ENCODE measurements at regions not wholly inside any gene's neighbourhood (a gene's known extent, or its start where the extent isn't known, plus 50 kb on each side); places are given as distances from the start of the nearest gene placed in this dataset.

DNA sequence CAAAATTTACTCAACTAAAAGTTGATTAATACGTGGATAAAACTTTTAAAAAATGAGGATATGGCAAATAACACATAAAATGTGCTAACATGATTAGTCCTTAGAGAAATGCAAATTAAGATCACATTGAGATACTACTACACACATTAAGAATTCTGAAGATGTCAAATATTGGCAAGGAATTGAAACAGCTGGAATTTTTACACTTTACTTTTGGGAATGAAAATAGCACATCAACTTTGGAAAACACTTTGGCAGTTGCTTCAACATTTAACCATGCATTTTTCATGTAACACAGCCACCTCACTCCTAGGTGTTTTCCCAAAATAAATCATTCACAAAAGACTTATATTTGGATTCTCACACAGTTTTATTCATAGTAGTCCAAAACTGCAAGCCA is 687.9 kb upstream of the SETBP1 start:
- no peak overlapping the region for H4K8ac ChIP-seq (ENCODE audit: low read length)
- no peaks in the 10 kb centered on the region for H3K79me1 ChIP-seq (replicated peaks; ENCODE audit: low read length, poor library complexity, severe bottlenecking)
- no peak overlapping the region for H3K14ac ChIP-seq (ENCODE audit: low read length in 2 of 2)
- no peak overlapping the region for H2BK12ac ChIP-seq (ENCODE audit: low read length in 2 of 2)
- no peak overlapping the region for H2AFZ ChIP-seq (ENCODE audit: low read depth, low read length)
- no peak overlapping the region for H3K4me3 ChIP-seq (ENCODE audit: insufficient read depth in 1 of 2, low read depth in 1 of 2, low read length in 2 of 2)
- no peak for DNase-seq
- no peak overlapping the region for H3K18ac ChIP-seq (ENCODE audit: low read depth in 1 of 2, low read length in 2 of 2)
- WGBS = no CpG with 5 or more reads among the region's 1 CpG
- no peak overlapping the region for H4K91ac ChIP-seq (ENCODE audit: low read length)
- H3K4me1 ChIP-seq (ENCODE audit: control insufficient read depth, insufficient read depth, low read depth, low read length) = no peaks in the 10 kb centered on the region
- H2BK120ac ChIP-seq (ENCODE audit: low read depth, low read length) = no peak overlapping the region
- no peak overlapping the region for H3K4me2 ChIP-seq (ENCODE audit: low read length, poor library complexity, severe bottlenecking)
- no peak overlapping the region for H2BK5ac ChIP-seq (ENCODE audit: low read depth, low read length, poor library complexity, severe bottlenecking)
- no peak overlapping the region for H2AK5ac ChIP-seq (ENCODE audit: low read length, severe bottlenecking)
- H3K23ac ChIP-seq (ENCODE audit: low read length in 2 of 2) = no peak overlapping the region
- H2BK15ac ChIP-seq (ENCODE audit: low read depth, poor library complexity, severe bottlenecking) = no peak overlapping the region
- H3K9me3 ChIP-seq (ENCODE audit: control insufficient read depth, low read length) = no peaks in the 10 kb centered on the region
- no peaks in the 10 kb centered on the region for H3K27me3 ChIP-seq (ENCODE audit: control insufficient read depth in 1 of 2, insufficient read depth in 1 of 2, low read length in 2 of 2)
- H3K4ac ChIP-seq (ENCODE audit: low read depth in 1 of 2, low read length in 2 of 2) = no peak overlapping the region
- H3K9ac ChIP-seq (ENCODE audit: low read length) = no peak overlapping the region
- no peak overlapping the region for H3K27ac ChIP-seq (ENCODE audit: low read length, poor library complexity, severe bottlenecking)
- no peaks in the 10 kb centered on the region for H3K36me3 ChIP-seq (ENCODE audit: control insufficient read depth in 1 of 2, insufficient read depth in 2 of 2, low read depth in 1 of 2, low read length in 2 of 2)

DNA sequence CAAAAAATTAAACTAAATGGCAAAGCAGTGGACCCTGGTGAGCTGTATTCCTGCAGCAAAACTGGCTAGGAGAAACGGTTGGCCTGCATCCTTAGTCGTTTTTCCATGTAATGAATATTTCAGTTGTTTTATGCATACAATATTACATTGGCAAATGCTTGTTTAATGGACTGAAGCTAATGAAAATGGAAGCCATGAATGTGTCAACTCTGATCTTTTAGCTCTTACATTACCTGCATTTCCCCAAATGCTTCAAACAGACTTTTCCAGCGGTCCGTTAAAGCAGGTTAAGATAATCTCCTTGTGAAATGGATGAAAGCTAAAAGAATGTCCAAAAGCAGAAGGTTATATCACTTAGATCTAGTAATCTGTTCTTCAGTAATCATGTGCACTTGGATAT is 686.3 kb upstream of the SETBP1 start:
- Histone ChIP-seq H2BK5ac (ENCODE audit: low read depth, low read length, poor library complexity, severe bottlenecking) (no peak overlapping the region), H3K14ac (ENCODE audit: low read length in 2 of 2) (no peak overlapping the region), H3K4me1 (ENCODE audit: control insufficient read depth, insufficient read depth, low read depth, low read length) (no peaks in the 10 kb centered on the region), H3K23ac (ENCODE audit: low read length in 2 of 2) (no peak overlapping the region), H3K79me1 (replicated peaks; ENCODE audit: low read length, poor library complexity, severe bottlenecking) (no peaks in the 10 kb centered on the region), H2BK12ac (ENCODE audit: low read length in 2 of 2) (no peak overlapping the region), H2AK5ac (ENCODE audit: low read length, severe bottlenecking) (no peak overlapping the region), H3K27ac (ENCODE audit: low read length, poor library complexity, severe bottlenecking) (no peak overlapping the region), H4K91ac (ENCODE audit: low read length) (no peak overlapping the region), H2BK15ac (ENCODE audit: low read depth, poor library complexity, severe bottlenecking) (no peak overlapping the region), H3K4me3 (ENCODE audit: insufficient read depth in 1 of 2, low read depth in 1 of 2, low read length in 2 of 2) (no peak overlapping the region), H2BK120ac (ENCODE audit: low read depth, low read length) (no peak overlapping the region), H3K27me3 (ENCODE audit: control insufficient read depth in 1 of 2, insufficient read depth in 1 of 2, low read length in 2 of 2) (no peaks in the 10 kb centered on the region), H4K8ac (ENCODE audit: low read length) (no peak overlapping the region), H3K4me2 (ENCODE audit: low read length, poor library complexity, severe bottlenecking) (no peak overlapping the region), H3K9me3 (ENCODE audit: control insufficient read depth, low read length) (no peaks in the 10 kb centered on the region), H3K9ac (ENCODE audit: low read length) (no peak overlapping the region), H3K18ac (ENCODE audit: low read depth in 1 of 2, low read length in 2 of 2) (no peak overlapping the region), H3K4ac (ENCODE audit: low read depth in 1 of 2, low read length in 2 of 2) (no peak overlapping the region), H3K36me3 (ENCODE audit: control insufficient read depth in 1 of 2, insufficient read depth in 2 of 2, low read depth in 1 of 2, low read length in 2 of 2) (no peaks in the 10 kb centered on the region), H2AFZ (ENCODE audit: low read depth, low read length) (no peak overlapping the region)
- no peak for DNase-seq
- WGBS = 100% methylated on average over 2 of the region's 4 CpGs

DNA sequence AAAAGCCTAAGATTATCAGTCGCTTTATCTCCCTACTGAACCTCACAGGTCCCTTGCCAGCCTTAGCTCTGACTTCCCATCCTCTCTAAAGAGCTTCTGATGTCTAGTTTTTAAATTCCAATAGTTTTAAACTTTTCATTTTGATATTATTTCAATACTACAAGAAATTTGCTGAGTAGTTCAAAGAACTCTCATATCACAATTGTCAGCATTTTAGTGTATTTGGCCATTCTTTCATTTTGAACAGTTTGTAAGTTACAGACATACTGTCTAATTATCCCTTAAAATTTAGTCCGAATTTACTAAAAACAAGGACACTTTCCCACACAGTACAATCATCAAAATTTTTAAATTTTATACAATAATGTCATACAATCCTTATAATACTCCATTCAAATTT is 666.8 kb upstream of the SETBP1 start:
- H3K9me3 ChIP-seq (ENCODE audit: control insufficient read depth, low read length) = no peaks in the 10 kb centered on the region
- H3K27me3 ChIP-seq (ENCODE audit: control insufficient read depth in 1 of 2, insufficient read depth in 1 of 2, low read length in 2 of 2) = no peaks in the 10 kb centered on the region
- no peak overlapping the region for H2AK5ac ChIP-seq (ENCODE audit: low read length, severe bottlenecking)
- H3K18ac ChIP-seq (ENCODE audit: low read depth in 1 of 2, low read length in 2 of 2) = no peak overlapping the region
- no peaks in the 10 kb centered on the region for H3K36me3 ChIP-seq (ENCODE audit: control insufficient read depth in 1 of 2, insufficient read depth in 2 of 2, low read depth in 1 of 2, low read length in 2 of 2)
- H2BK15ac ChIP-seq (ENCODE audit: low read depth, poor library complexity, severe bottlenecking) = no peak overlapping the region
- WGBS = 93% methylated on average over 2 of the region's 2 CpGs
- H2BK12ac ChIP-seq (ENCODE audit: low read length in 2 of 2) = no peak overlapping the region
- no peaks in the 10 kb centered on the region for H3K79me1 ChIP-seq (replicated peaks; ENCODE audit: low read length, poor library complexity, severe bottlenecking)
- H3K23ac ChIP-seq (ENCODE audit: low read length in 2 of 2) = no peak overlapping the region
- no peaks in the 10 kb centered on the region for H3K4me1 ChIP-seq (ENCODE audit: control insufficient read depth, insufficient read depth, low read depth, low read length)
- H3K9ac ChIP-seq (ENCODE audit: low read length) = no peak overlapping the region
- H2BK120ac ChIP-seq (ENCODE audit: low read depth, low read length) = no peak overlapping the region
- no peak overlapping the region for H4K8ac ChIP-seq (ENCODE audit: low read length)
- no peak overlapping the region for H3K4ac ChIP-seq (ENCODE audit: low read depth in 1 of 2, low read length in 2 of 2)
- no peak overlapping the region for H4K91ac ChIP-seq (ENCODE audit: low read length)
- no peak overlapping the region for H3K4me3 ChIP-seq (ENCODE audit: insufficient read depth in 1 of 2, low read depth in 1 of 2, low read length in 2 of 2)
- H3K27ac ChIP-seq (ENCODE audit: low read length, poor library complexity, severe bottlenecking) = no peak overlapping the region
- H3K4me2 ChIP-seq (ENCODE audit: low read length, poor library complexity, severe bottlenecking) = no peak overlapping the region
- no peak for DNase-seq
- no peak overlapping the region for H3K14ac ChIP-seq (ENCODE audit: low read length in 2 of 2)
- no peak overlapping the region for H2AFZ ChIP-seq (ENCODE audit: low read depth, low read length)
- H2BK5ac ChIP-seq (ENCODE audit: low read depth, low read length, poor library complexity, severe bottlenecking) = no peak overlapping the region

DNA sequence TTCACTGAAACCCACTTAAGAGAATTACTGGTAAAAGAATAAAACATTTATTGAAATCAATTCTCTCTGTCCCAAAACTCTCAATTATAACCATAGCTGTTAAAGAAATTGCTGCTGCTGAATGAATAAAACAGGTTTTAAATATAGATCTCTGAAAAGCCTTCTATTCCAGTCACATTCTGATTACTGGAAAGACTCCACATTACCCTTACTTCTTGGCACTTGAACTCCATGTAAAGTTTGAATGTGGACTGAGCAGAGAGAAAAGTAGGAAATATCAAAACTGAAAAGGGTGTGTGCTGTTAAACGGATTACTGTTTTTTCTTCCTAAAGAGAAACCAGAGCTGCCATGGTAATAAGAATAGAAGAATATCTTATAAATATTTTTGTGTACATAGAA is 655.3 kb upstream of the SETBP1 start:
- Histone ChIP-seq H2BK120ac (ENCODE audit: low read depth, low read length) (no peak overlapping the region), H3K4me2 (ENCODE audit: low read length, poor library complexity, severe bottlenecking) (no peak overlapping the region), H2AK5ac (ENCODE audit: low read length, severe bottlenecking) (no peak overlapping the region), H3K4me1 (ENCODE audit: control insufficient read depth, insufficient read depth, low read depth, low read length) (no peaks in the 10 kb centered on the region), H3K9ac (ENCODE audit: low read length) (no peak overlapping the region), H3K4me3 (ENCODE audit: insufficient read depth in 1 of 2, low read depth in 1 of 2, low read length in 2 of 2) (no peak overlapping the region), H3K14ac (ENCODE audit: low read length in 2 of 2) (no peak overlapping the region), H3K27ac (ENCODE audit: low read length, poor library complexity, severe bottlenecking) (no peak overlapping the region), H3K23ac (ENCODE audit: low read length in 2 of 2) (no peak overlapping the region), H3K36me3 (ENCODE audit: control insufficient read depth in 1 of 2, insufficient read depth in 2 of 2, low read depth in 1 of 2, low read length in 2 of 2) (no peaks in the 10 kb centered on the region), H4K8ac (ENCODE audit: low read length) (no peak overlapping the region), H3K9me3 (ENCODE audit: control insufficient read depth, low read length) (peaks cover 14% of the 10 kb centered on the region), H2AFZ (ENCODE audit: low read depth, low read length) (no peak overlapping the region), H3K79me1 (replicated peaks; ENCODE audit: low read length, poor library complexity, severe bottlenecking) (no peaks in the 10 kb centered on the region), H3K18ac (ENCODE audit: low read depth in 1 of 2, low read length in 2 of 2) (no peak overlapping the region), H3K27me3 (ENCODE audit: control insufficient read depth in 1 of 2, insufficient read depth in 1 of 2, low read length in 2 of 2) (no peaks in the 10 kb centered on the region), H2BK15ac (ENCODE audit: low read depth, poor library complexity, severe bottlenecking) (no peak overlapping the region), H4K91ac (ENCODE audit: low read length) (no peak overlapping the region), H3K4ac (ENCODE audit: low read depth in 1 of 2, low read length in 2 of 2) (no peak overlapping the region), H2BK5ac (ENCODE audit: low read depth, low read length, poor library complexity, severe bottlenecking) (no peak overlapping the region), H2BK12ac (ENCODE audit: low read length in 2 of 2) (no peak overlapping the region)
- WGBS = no CpG with 5 or more reads among the region's 1 CpG
- DNase-seq = no peak
